Stomach (tissue), 8 donors: ENCODE measurements at regions not wholly inside any gene's neighbourhood (a gene's known extent, or its start where the extent isn't known, plus 50 kb on each side); places are given as distances from the start of the nearest gene placed in this dataset.

Experiments used
- DNase-seq, 2 donors: peaks; one replicate each; pipeline versions ENCODE4 v3.0.0 to v3.0.0-alpha.2; 2013 to 2019
- H3K27ac ChIP-seq, 5 donors: fragments of 200-600 bp in 4 of 5; sonication (generic) in 4 of 5; one replicate each; pipeline ENCODE4 v1.5.1; 2013 to 2019; ENCODE audit warnings: mild to moderate bottlenecking in 1 of 5, moderate library complexity in 1 of 5
- H3K27me3 ChIP-seq, 3 donors: fragments of 200-600 bp; sonication (generic); one replicate each; pipeline ENCODE4 v1.5.1; 2017 to 2019; ENCODE audit warnings: mixed run types in 1 of 3
- H3K36me3 ChIP-seq, 4 donors: fragments of 200-600 bp; sonication (generic); 1 replicate in 3 of 4; 2 replicates in 1 of 4; pipeline ENCODE4 v1.5.1; 2016 to 2019
- H3K4me1 ChIP-seq, 4 donors: fragments of 200-600 bp; sonication (generic); one replicate each; pipeline ENCODE4 v1.5.1; 2016 to 2019
- H3K4me3 ChIP-seq, 4 donors: fragments of 200-600 bp; sonication (generic) in 3 of 4; one replicate each; pipeline ENCODE4 v1.5.1; 2016 to 2019; ENCODE audit warnings: mild to moderate bottlenecking in 1 of 4
- H3K9me3 ChIP-seq, 4 donors: fragments of 200-600 bp; sonication (generic); one replicate each; pipeline ENCODE4 v1.5.1; 2016 to 2019
- CTCF ChIP-seq, 7 experiments: fragments of 450-650 bp in 4 of 7; fragments of 200-600 bp in 3 of 7; sonication (generic) in 3 of 7; IDR thresholded peaks; one replicate each; pipeline ENCODE4 v1.5.1; 2016 to 2019; ENCODE audit warnings: antibody characterized with exemption in 7 of 7, control low read depth in 2 of 7, mild to moderate bottlenecking in 1 of 7
- EP300 ChIP-seq: sonication (generic); formaldehyde crosslinking; IDR thresholded peaks from one replicate; pipeline ENCODE4 v1.6.1; 2017; ENCODE audit warnings: antibody characterized with exemption
- POLR2A ChIP-seq, 4 donors: fragments of 450-650 bp; IDR thresholded peaks; one replicate each; pipeline ENCODE4 v1.6.1; 2016; ENCODE audit warnings: antibody characterized with exemption in 4 of 4, control low read depth in 2 of 4, mild to moderate bottlenecking in 1 of 4, moderate library complexity in 1 of 4
- POLR2AphosphoS5 ChIP-seq, 3 donors: sonication (generic); formaldehyde crosslinking; IDR thresholded peaks; one replicate each; pipeline ENCODE4 v1.6.1; 2016; ENCODE audit warnings: antibody characterized with exemption in 3 of 3
- WGBS, 5 donors: extraction: QIAGEN DNeasy Blood & Tissue Kit in 3 of 5; methylation state at CpG; one replicate each; pipeline versions ENCODE4 v1.1.5 to v1.1.7; 2013 to 2018; 5-methylcytosine and 5-hydroxymethylcytosine counted together
- intact Hi-C: fragments of 100-400 bp; cut with DNase I; formaldehyde crosslinking; loops from one replicate; pipeline ENCODE4 v1.15.1; 2023; ENCODE audit warnings: low total_unique reads
- donor health status: healthy with polysubstance abuse.
- donor health status: Bipolar disorder and iron deficiency.
- donor health status: healthy.

GRCh38 chr16:25372716-25373115 lies 115.1 kb upstream of the ZKSCAN2 start:
- no peak for TF ChIP-seq POLR2A (IDR thresholded peaks at IDR 0.05)
- TF ChIP-seq POLR2AphosphoS5 (IDR thresholded peaks at IDR 0.05) = no peak
- no peak for TF ChIP-seq CTCF (IDR thresholded peaks at IDR 0.05)
- TF ChIP-seq EP300 = no peak
- WGBS, 5 donors = 56 to 77% (median 73%) methylated on average over 2 of the region's 2 CpGs

GRCh38 chr16:25371342-25371741 lies 113.7 kb upstream of the ZKSCAN2 start:
- intact Hi-C loops = no loop called here
- WGBS, 5 donors = 56 to 64% (median 60%) methylated on average over 6 of the region's 6 CpGs

More at GRCh38 chr16:25372716-25373115, 115.1 kb upstream of the ZKSCAN2 start:
- Histone ChIP-seq H3K36me3 (no peaks in the 10 kb centered on the region), H3K9me3 (no peaks in the 10 kb centered on the region), H3K27me3 (no peaks in the 10 kb centered on the region), H3K27ac (no peak overlapping the region), H3K4me1 (no peaks in the 10 kb centered on the region), H3K4me3 (no peak overlapping the region)
- no peak for DNase-seq
- intact Hi-C loops = no loop called here

GRCh38 chr16:25370541-25370940 lies 112.9 kb upstream of the ZKSCAN2 start:
- intact Hi-C loops = no loop called here
- Histone ChIP-seq H3K4me3 (no peak overlapping the region), H3K36me3 (no peaks in the 10 kb centered on the region), H3K27ac (no peak overlapping the region), H3K9me3 (no peaks in the 10 kb centered on the region), H3K4me1 (no peaks in the 10 kb centered on the region), H3K27me3 (no peaks in the 10 kb centered on the region)
- WGBS, 5 donors = 61 to 73% (median 69%) methylated on average over 6 of the region's 6 CpGs
- no peak for TF ChIP-seq POLR2A (IDR thresholded peaks at IDR 0.05)
- no peak for TF ChIP-seq EP300
- TF ChIP-seq POLR2AphosphoS5 (IDR thresholded peaks at IDR 0.05) = no peak
- no peak for TF ChIP-seq CTCF (IDR thresholded peaks at IDR 0.05)
- no peak for DNase-seq

More at GRCh38 chr16:25371342-25371741, 113.7 kb upstream of the ZKSCAN2 start:
- no peaks in the 10 kb centered on the region for H3K4me1 ChIP-seq
- no peak overlapping the region for H3K4me3 ChIP-seq
- H3K27me3 ChIP-seq = no peaks in the 10 kb centered on the region
- no peak overlapping the region for H3K27ac ChIP-seq
- no peaks in the 10 kb centered on the region for H3K9me3 ChIP-seq
- no peaks in the 10 kb centered on the region for H3K36me3 ChIP-seq
- no peak for DNase-seq
- TF ChIP-seq POLR2A (IDR thresholded peaks at IDR 0.05) = no peak
- no peak for TF ChIP-seq EP300
- no peak for TF ChIP-seq CTCF (IDR thresholded peaks at IDR 0.05)
- TF ChIP-seq POLR2AphosphoS5 (IDR thresholded peaks at IDR 0.05) = no peak

- TF ChIP-seq POLR2A (IDR thresholded peaks at IDR 0.05) (no peak), POLR2AphosphoS5 (IDR thresholded peaks at IDR 0.05) (no peak), CTCF (IDR thresholded peaks at IDR 0.05) (no peak), EP300 (no peak)
- intact Hi-C loops = no loop called here
- no peak overlapping the region for H3K4me3 ChIP-seq
- no peak for DNase-seq
- 87 to 93% (median 89%) methylated on average over 7 to 8 of the region's 8 CpGs for WGBS, 5 donors
- H3K27ac ChIP-seq = no peak overlapping the region
- no peaks in the 10 kb centered on the region for H3K36me3 ChIP-seq
- no peaks in the 10 kb centered on the region for H3K4me1 ChIP-seq
- H3K27me3 ChIP-seq = peaks cover 0 to 6% (median 0%) of the 10 kb centered on the region in 3 donors
- H3K9me3 ChIP-seq = no peaks in the 10 kb centered on the region
These were observed 110.3 kb upstream of the ZKSCAN2 start for GRCh38 chr16:25367773-25368524.
